Hepatic stellate cell (primary cell): ENCODE measurements at regions not wholly inside any gene's neighbourhood (a gene's known extent, or its start where the extent isn't known, plus 50 kb on each side); places are given as distances from the start of the nearest gene placed in this dataset.
"Not testable (repeated sequence)": the region's sequence is repeated elsewhere in the genome, so short reads cannot be mapped to it uniquely, and the experiment has no call there.

Experiments used
- DNase-seq: peaks from one replicate; pipeline ENCODE4 v3.0.0; 2011; ENCODE audit warnings: low spot score

GRCh38 chr6:146938266-146938665 lies 266.0 kb upstream of the STXBP5 start:
- no peak for DNase-seq

DNA sequence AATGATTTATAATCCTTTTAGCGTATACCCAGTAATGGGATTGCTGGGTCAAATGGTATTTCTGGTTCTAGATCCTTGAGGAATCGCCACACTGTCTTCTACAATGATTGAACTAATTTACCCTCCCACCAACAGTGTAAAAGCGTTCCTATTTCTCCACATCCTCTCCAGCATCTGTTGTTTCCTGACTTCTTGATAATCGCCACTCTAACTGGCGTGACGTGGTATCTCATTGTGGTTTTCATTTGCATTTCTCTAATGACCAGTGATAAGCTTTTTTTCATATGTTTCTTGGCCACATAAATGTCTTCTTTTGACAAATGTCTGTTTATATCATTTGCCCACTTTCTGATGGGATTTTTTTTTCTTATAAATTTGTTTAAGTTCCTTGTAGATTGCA lies 264.8 kb upstream of the STXBP5 start:
- not testable (repeated sequence) for DNase-seq

- DNase-seq, result no peak
Observed at GRCh38 chr6:146943664-146944063, 260.6 kb upstream of the STXBP5 start.

GRCh38 chr6:146944077-146944476 lies 260.1 kb upstream of the STXBP5 start:
- DNase-seq, result no peak

DNA sequence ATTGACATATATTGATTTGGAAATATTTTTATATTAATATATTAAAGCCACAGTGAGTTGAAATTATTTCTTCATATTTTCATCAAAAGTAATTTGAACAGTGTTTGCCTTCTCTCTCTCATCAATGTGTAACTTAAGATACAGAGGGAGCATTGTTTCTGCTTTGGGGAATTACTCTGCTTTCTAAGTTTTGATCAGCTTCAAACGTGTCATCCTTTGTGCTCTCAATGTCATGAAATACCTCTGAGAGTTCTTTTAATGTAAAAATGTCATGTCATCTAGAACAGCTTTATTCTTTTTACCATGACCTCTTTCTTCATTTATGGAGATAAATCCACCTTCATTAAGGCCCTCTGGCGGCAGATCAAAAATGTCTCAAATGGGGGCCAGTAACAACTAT lies 259.4 kb upstream of the STXBP5 start:
- DNase-seq, result no peak

DNA sequence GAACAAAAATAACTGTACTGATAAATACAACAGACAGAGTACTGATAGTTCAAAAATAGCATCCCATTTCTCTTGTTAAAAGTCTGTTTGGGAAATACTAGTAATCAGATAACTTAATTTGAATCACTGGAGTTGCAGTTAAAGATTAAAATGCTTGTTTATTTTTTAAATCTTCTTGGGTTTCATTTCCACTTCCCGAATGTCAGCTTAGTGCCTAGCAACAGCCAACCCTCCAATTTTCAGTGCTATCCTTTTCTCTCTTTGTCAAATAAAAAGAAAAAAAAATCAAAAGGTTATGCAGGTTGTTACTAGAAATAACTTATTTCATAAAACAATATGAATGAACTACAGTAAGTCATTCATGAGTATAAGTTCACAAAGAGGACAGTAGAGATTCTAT lies 257.7 kb upstream of the STXBP5 start:
- DNase-seq, result no peak

GRCh38 chr6:146948790-146949342 lies 255.4 kb upstream of the STXBP5 start:
- DNase-seq, result no peak

DNA sequence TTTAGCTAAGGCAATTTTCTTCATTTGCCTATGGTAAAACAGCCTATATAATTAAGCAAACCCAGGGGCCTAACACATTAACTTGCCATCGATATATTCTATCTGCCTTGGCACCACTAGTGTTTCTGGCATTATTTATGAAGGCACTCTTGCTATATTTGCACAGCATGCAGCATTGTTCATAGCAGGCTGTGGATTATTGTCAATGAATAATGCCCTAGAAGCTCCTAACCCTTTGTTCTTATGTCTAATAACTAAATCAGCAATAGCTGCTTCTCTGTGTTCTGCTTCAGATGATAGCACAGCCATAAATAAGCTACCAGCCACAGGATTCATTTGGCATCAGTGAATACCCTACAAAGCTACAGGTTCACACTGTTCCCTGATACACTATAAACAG lies 254.8 kb upstream of the STXBP5 start:
- no peak for DNase-seq

DNA sequence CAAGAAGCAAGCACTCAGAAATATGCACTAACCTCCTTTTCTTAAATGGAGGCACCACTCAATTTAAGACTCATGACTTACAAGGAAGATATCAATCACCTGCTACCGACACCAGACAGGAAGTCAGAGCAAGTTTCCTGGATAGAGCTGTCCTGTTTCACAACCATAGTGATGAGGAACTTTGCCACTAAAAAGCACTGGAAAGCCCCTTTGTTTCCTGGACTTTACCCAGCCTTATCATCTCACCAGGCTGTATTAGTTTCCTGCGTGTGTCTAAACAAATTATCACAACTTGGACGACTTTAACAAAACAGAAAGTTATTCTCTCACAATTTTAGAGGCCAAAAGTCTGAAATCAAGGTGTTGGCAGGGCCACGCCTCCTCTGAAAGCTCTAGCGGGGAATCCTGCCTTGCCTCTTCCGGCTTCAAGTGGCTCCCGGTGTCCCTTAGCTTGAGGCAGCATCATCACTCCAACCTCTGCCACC lies 253.8 kb upstream of the STXBP5 start:
- DNase-seq, result no peak

- DNase-seq, result no peak
Observed at GRCh38 chr6:146955570-146955969, 248.6 kb upstream of the STXBP5 start.

DNA sequence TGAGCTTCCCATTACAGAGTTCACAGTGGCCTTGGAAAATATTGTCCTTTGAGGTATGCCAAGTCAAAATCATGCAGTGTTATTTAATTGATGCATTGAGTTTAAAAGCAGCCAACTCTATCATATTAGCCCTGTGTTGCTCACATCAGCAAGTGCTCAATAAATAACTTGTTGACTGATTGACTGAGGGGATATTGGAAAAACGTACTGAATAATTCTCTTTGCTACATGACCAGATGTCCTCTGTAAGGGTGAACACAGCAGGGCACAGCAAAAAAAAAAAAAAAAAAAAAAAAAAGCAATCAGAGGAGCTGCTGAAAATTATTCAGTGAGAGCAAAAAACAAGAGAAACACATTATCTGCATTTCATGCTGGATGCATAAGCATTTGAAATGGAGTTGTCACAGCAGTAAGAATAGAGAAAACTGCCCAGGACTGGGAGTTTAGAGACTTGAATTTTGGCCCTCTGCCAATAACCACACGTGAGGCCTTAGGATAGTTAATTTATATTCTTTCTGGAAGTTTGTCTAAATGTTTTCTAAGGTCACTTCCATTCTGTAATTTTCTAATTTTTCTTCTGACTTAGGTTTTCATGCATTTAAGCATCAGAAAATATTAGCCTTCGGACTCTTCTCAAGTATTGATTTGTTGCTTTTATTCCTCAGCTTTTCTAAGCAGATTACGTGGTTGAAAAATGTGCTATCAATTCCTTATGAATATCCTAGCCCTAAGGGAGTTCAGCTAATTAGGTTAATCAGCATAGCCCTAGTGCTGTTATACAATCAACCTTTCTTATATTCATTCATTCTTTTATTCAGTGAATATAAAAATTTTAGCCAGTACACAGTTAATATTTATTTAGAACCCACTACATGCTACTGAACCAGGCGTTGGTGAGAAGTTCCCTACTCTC lies 246.8 kb upstream of the STXBP5 start:
- no peak for DNase-seq

GRCh38 chr6:146961831-146962230 lies 242.4 kb upstream of the STXBP5 start:
- no peak for DNase-seq

DNA sequence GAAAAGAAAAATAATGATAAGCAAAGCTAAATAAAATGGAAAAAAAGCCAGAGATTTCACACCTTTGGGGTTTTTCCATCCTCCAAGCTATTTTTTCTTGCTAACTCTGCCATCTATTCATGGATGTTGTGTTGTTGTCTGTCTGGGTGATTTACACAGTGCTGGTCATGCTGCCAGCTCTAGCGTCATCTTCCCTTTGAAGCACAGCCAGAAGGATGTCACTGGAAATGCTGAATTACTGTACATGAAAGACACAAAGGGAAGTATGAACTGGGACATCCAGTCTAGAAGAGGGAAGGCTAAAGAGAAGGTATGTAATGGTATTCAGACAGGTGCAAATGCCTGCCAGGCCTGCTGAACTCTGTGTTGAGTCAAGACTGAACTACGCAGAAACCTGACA lies 241.9 kb upstream of the STXBP5 start:
- DNase-seq, result no peak

DNA sequence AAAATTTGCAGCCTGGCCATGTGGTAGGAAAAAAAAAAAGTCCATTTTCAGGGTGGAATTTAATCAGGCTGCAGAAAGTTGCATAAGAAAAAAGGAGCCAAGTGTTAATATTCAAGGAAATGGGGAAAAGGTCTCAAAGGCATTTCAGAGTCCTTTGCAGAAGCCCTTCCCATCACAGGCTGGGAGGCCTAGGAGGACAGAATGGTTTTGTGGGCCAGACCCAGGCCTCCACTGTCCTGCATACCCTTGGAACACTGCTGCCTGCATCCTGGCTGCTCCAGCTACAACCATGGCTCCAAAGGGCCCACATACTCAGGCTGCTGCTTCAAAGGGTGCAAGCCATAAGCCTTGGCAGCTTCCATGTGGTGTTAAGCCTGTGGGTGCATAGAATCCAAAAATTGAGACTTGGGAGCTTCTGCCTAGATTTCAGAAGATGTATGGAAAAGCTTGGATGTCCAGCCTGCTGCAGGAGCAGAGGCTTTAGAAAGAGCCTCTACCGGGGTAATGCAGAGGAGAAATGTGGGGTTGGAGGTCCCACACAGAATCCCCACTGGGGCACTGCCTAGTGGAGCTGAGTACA lies 239.0 kb upstream of the STXBP5 start:
- no peak for DNase-seq

- DNase-seq, result peak; percentile 25
Observed at GRCh38 chr6:146968041-146968760, 236.0 kb upstream of the STXBP5 start.

GRCh38 chr6:146972546-146972945 lies 231.7 kb upstream of the STXBP5 start:
- DNase-seq, result no peak

- DNase-seq, result no peak
Observed at GRCh38 chr6:146974351-146974750, 229.9 kb upstream of the STXBP5 start.

DNA sequence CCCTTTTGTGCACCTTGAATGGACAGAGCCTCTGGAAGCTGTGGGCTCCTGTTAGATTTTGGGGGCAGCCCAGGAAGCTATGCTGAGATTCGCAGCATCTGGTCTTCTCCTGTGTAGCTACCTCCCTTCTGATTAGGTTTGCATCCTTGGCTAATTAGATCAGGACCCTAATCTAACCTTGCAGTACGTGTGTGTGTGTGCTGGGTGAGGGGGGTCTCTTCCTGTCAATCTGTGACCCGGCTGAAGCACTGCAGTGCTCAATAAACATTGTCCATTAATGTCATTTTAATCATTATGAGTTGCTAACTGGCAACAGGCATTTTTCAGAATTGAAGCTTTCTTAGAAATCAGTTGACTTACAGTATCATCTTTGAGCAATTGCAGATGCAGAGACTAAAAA lies 229.1 kb upstream of the STXBP5 start:
- DNase-seq, result no peak

- no peak for DNase-seq
Observed at GRCh38 chr6:146980900-146981329, 223.3 kb upstream of the STXBP5 start.

GRCh38 chr6:146981981-146982380 lies 222.2 kb upstream of the STXBP5 start:
- no peak for DNase-seq

DNA sequence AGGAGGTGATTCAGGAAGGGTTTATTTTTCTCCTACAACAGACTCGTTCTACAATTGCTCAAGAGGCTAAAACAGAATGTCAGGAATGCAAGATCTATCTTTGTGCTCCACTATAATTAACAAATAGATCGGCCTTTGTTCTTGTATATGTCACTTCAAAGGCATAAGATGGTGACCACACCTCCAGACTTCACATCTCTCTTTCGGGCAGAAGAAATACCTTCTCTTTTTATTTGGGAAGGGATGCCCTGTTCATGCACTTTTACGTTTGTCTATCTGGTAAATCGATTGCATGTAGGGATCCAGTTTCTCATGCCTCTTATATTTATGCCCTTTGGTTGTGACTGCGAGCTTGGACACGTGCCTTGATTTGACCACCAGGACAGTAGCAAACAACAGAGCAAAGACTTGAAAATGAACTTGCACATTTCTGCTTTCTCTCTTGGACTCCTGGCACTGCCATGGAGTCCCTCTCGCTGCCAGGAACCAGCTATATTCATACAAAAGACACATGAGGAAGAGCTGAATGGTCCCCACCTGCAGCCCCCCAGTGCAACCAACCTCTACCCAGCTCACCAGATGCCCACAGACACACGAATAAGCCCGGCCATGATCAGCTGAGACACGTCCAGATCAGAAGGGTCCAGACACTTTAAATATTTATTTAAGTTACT lies 219.8 kb upstream of the STXBP5 start:
- DNase-seq, result no peak

GRCh38 chr6:146985111-146985510 lies 219.1 kb upstream of the STXBP5 start:
- no peak for DNase-seq
